SK-N-SH (cell line): ENCODE measurements at regions not wholly inside any gene's neighbourhood (a gene's known extent, or its start where the extent isn't known, plus 50 kb on each side); places are given as distances from the start of the nearest gene placed in this dataset.

ENCODE experiments used
- CTCF ChIA-PET: fragments of 300-600, 350-600 bp; formaldehyde crosslinking; extraction: SDS; loops from one replicate; lab custom pipeline; 2021; lab: Yijun Ruan, JAX
- POLR2A ChIA-PET: fragments of 350-600 bp; sonication (Branson Sonifier 250); formaldehyde crosslinking; extraction: SDS; loops from one replicate; lab custom pipeline; 2020; ENCODE audit warnings: antibody characterized with exemption, inconsistent platforms; lab: Yijun Ruan, JAX
- DNase-seq: peaks from one replicate; pipeline ENCODE4 v3.0.0; 2012
- H2AFZ ChIP-seq: fragments of 200-600 bp; sonication (generic); 2 replicates; pipeline ENCODE4 v1.8.1; 2016; ENCODE audit warnings: antibody characterized with exemption, mild to moderate bottlenecking, low read depth
- H3F3A ChIP-seq: fragments of 200-600 bp; sonication (generic); replicated peaks from 2 replicates; pipeline ENCODE3; 2016; ENCODE audit warnings: antibody characterized with exemption, mild to moderate bottlenecking; ENCODE audit not compliant: insufficient read depth
- H3K27ac ChIP-seq, 2 experiments: fragments of 200-500 bp in 1 of 2; fragments of 200-600 bp in 1 of 2; sonication (Bioruptor generic) in 1 of 2; sonication (generic), shearing (Covaris generic) in 1 of 2; 2 replicates each; pipeline versions ENCODE4 v1.5.1 to v1.6.1; 2014 to 2016; ENCODE audit warnings: low read depth in 2 of 2, inconsistent platforms in 1 of 2, low read length in 1 of 2, mild to moderate bottlenecking in 1 of 2, mixed read lengths in 1 of 2
- H3K27me3 ChIP-seq: fragments of 200-600 bp; sonication (generic), shearing (Covaris generic); 2 replicates; pipeline ENCODE4 v1.6.1; 2016; ENCODE audit warnings: mixed run types; ENCODE audit not compliant: insufficient read depth
- H3K36me3 ChIP-seq, 2 experiments: fragments of 200-500 bp in 1 of 2; fragments of 200-600 bp in 1 of 2; sonication (Bioruptor generic) in 1 of 2; sonication (generic) in 1 of 2; replicated peaks in 1 of 2; 2 replicates each; pipeline versions ENCODE3 to v1.5.1; 2014 to 2016; ENCODE audit warnings: low read length in 1 of 2, mild to moderate bottlenecking in 1 of 2; ENCODE audit not compliant: insufficient read depth in 2 of 2, control insufficient read depth in 1 of 2
- H3K4me1 ChIP-seq, 2 experiments: fragments of 200-500 bp in 1 of 2; fragments of 200-600 bp in 1 of 2; sonication (Bioruptor generic) in 1 of 2; sonication (generic), shearing (Covaris generic) in 1 of 2; 2 replicates each; pipeline versions ENCODE4 v1.5.1 to v1.6.1; 2014 to 2016; ENCODE audit warnings: low read depth in 1 of 2, low read length in 1 of 2, mixed run types in 1 of 2; ENCODE audit not compliant: insufficient read depth in 2 of 2, control insufficient read depth in 1 of 2
- H3K4me2 ChIP-seq: fragments of 200-600 bp; sonication (generic), shearing (Covaris generic); 2 replicates; pipeline ENCODE4 v1.6.1; 2017; ENCODE audit warnings: mixed run types
- H3K4me3 ChIP-seq, 2 experiments: fragments of 200-500 bp in 1 of 2; fragments of 200-600 bp in 1 of 2; sonication (Bioruptor generic) in 1 of 2; sonication (generic), shearing (Covaris generic) in 1 of 2; 2 replicates each; pipeline versions ENCODE4 v1.5.1 to v1.8.1; 2014 to 2016; ENCODE audit warnings: low read depth in 2 of 2, inconsistent platforms in 1 of 2, low read length in 1 of 2, mild to moderate bottlenecking in 1 of 2, mixed read lengths in 1 of 2, moderate library complexity in 1 of 2
- H3K79me2 ChIP-seq: fragments of 200-600 bp; sonication (generic); 2 replicates; pipeline ENCODE4 v1.8.1; 2017; ENCODE audit warnings: mild to moderate bottlenecking; ENCODE audit not compliant: insufficient read depth
- H3K9ac ChIP-seq: fragments of 200-600 bp; sonication (generic); 2 replicates; pipeline ENCODE4 v1.6.1; 2017; ENCODE audit warnings: mixed run types
- H3K9me2 ChIP-seq: fragments of 200-600 bp; sonication (generic); 2 replicates; pipeline ENCODE4 v1.6.1; 2017; ENCODE audit warnings: mixed run types
- H3K9me3 ChIP-seq: fragments of 200-600 bp; sonication (generic); 2 replicates; pipeline ENCODE4 v1.6.1; 2017; ENCODE audit warnings: mixed run types, mild to moderate bottlenecking, moderate library complexity
- H4K20me1 ChIP-seq: fragments of 200-600 bp; sonication (generic); 2 replicates; pipeline ENCODE4 v1.6.1; 2017; ENCODE audit warnings: mild to moderate bottlenecking, mixed run types; ENCODE audit not compliant: insufficient read depth
- EP300 ChIP-seq, 2 experiments: IDR thresholded peaks; 2 replicates each; pipeline versions ENCODE4 v1.4.0 to v1.6.1; 2012; ENCODE audit warnings: borderline replicate concordance in 1 of 2, low read depth in 1 of 2, low read length in 1 of 2
- GATA2 ChIP-seq: sonication (generic); formaldehyde crosslinking; IDR thresholded peaks from 2 replicates; pipeline ENCODE4 v1.5.0; 2020; ENCODE audit warnings: mild to moderate bottlenecking, missing genetic modification reagents
- IRF3 ChIP-seq: fragments of 150-350 bp; IDR thresholded peaks from 2 replicates; pipeline ENCODE4 v1.6.1; 2016; ENCODE audit warnings: mild to moderate bottlenecking, low read depth, low read length
- NRF1 ChIP-seq: IDR thresholded peaks from 2 replicates; pipeline ENCODE4 v1.6.1; 2012; ENCODE audit warnings: low read depth, mild to moderate bottlenecking, low read length
- PBX3 ChIP-seq: IDR thresholded peaks from 2 replicates; pipeline ENCODE4; 2012
- RAD21 ChIP-seq: IDR thresholded peaks from 2 replicates; pipeline ENCODE4 v1.6.1; 2012; ENCODE audit warnings: mild to moderate bottlenecking, low read length
- RCOR1 ChIP-seq: fragments of 150-350 bp; IDR thresholded peaks from 2 replicates; pipeline ENCODE4 v1.6.1; 2017; ENCODE audit warnings: antibody characterized with exemption, low read length
- SIN3A ChIP-seq: IDR thresholded peaks from 2 replicates; pipeline ENCODE4 v1.6.1; 2012; ENCODE audit warnings: low read depth, mild to moderate bottlenecking, low read length, moderate library complexity, borderline replicate concordance
- SMC3 ChIP-seq: IDR thresholded peaks from 2 replicates; pipeline ENCODE4 v1.6.1; 2012; ENCODE audit warnings: low read depth, low read length, improper control_type of control experiment
- TEAD4 ChIP-seq: IDR thresholded peaks from 2 replicates; pipeline ENCODE4 v1.4.0; 2012; ENCODE audit warnings: mild to moderate bottlenecking, borderline replicate concordance; ENCODE audit not compliant: insufficient read depth
- USF1 ChIP-seq: IDR thresholded peaks from 2 replicates; pipeline ENCODE4 v1.4.0; 2012; ENCODE audit warnings: low read depth, borderline replicate concordance
- USF2 ChIP-seq: fragments of 150-350 bp; IDR thresholded peaks from 2 replicates; pipeline ENCODE4 v1.6.1; 2017; ENCODE audit warnings: antibody characterized with exemption, low read length, low read depth, borderline replicate concordance
- WGBS: methylation state at CpG from one replicate; pipeline ENCODE4 v1.1.6; 2017; ENCODE audit warnings: low lambda C conversion rate; 5-methylcytosine and 5-hydroxymethylcytosine counted together

- Histone ChIP-seq H4K20me1 (no peaks in the 10 kb centered on the region), H3K9ac (no peak overlapping the region), H3K36me3 (no peaks in the 10 kb centered on the region), H3K4me2 (no peak overlapping the region), H3K9me3 (no peaks in the 10 kb centered on the region), H3K27ac (no peak overlapping the region), H3F3A (no peaks in the 10 kb centered on the region), H2AFZ (no peak overlapping the region), H3K4me3 (no peak overlapping the region), H3K4me1 (no peaks in the 10 kb centered on the region), H3K27me3 (no peaks in the 10 kb centered on the region), H3K9me2 (no peaks in the 10 kb centered on the region), H3K79me2 (no peaks in the 10 kb centered on the region)
- 9% methylated on average over 3 of the region's 3 CpGs for WGBS
- POLR2A ChIA-PET: no interaction called here
- TF ChIP-seq RAD21 (no peak), PBX3 (no peak), SMC3 (no peak), GATA2 (CRISPR knock-in tag) (no peak), EP300 (IDR thresholded peaks at IDR 0.05; ENCODE audit: borderline replicate concordance in 1 of 2, low read depth in 1 of 2, low read length in 1 of 2) (no peak), SIN3A (no peak), RCOR1 (no peak)
- no peak for DNase-seq
- CTCF ChIA-PET: no interaction called here
Observed at GRCh38 chr10:83820033-83820432, 319.3 kb upstream of the GHITM start.

GRCh38 chr10:83824099-83824498 is 315.2 kb upstream of the GHITM start:
- Histone ChIP-seq H3K9me2 (no peaks in the 10 kb centered on the region), H3F3A (no peaks in the 10 kb centered on the region), H3K27me3 (no peaks in the 10 kb centered on the region), H3K4me1 (no peaks in the 10 kb centered on the region), H3K4me3 (no peak overlapping the region), H3K9me3 (no peaks in the 10 kb centered on the region), H3K4me2 (no peak overlapping the region), H2AFZ (no peak overlapping the region), H4K20me1 (no peaks in the 10 kb centered on the region), H3K79me2 (no peaks in the 10 kb centered on the region), H3K9ac (no peak overlapping the region), H3K27ac (no peak overlapping the region), H3K36me3 (no peaks in the 10 kb centered on the region)
- POLR2A ChIA-PET: no interaction called here
- no peak for DNase-seq
- 38% methylated on average over 3 of the region's 3 CpGs for WGBS
- CTCF ChIA-PET: no interaction called here
- TF ChIP-seq USF1: no peak
- TF ChIP-seq IRF3: no peak
- no peak for TF ChIP-seq NRF1
- TF ChIP-seq USF2: no peak
- TF ChIP-seq TEAD4: no peak
